Astrocyte (in vitro differentiated cells and primary cell): ENCODE measurements at regions not wholly inside any gene's neighbourhood (a gene's known extent, or its start where the extent isn't known, plus 50 kb on each side); places are given as distances from the start of the nearest gene placed in this dataset.

Experiments
- DNase-seq: peaks from one replicate; pipeline ENCODE4 v3.0.0-alpha.2; 2010; ENCODE audit warnings: low read depth
- FAIRE-seq: peaks from 2 replicates; lab custom pipeline; 2011; peaks lifted over from hg19 to GRCh38; lab: Jason Lieb, UNC
- H2AFZ ChIP-seq: 2 replicates; pipeline ENCODE4 v1.6.0; 2012; ENCODE audit warnings: low read depth, low read length, inconsistent platforms
- H3K27ac ChIP-seq: 2 replicates; pipeline ENCODE4 v1.5.1; 2011; ENCODE audit warnings: low read depth, low read length, inconsistent platforms
- H3K27me3 ChIP-seq: 2 replicates; pipeline ENCODE4 v1.6.0; 2011; ENCODE audit warnings: low read length, inconsistent platforms; ENCODE audit not compliant: insufficient read depth
- H3K36me3 ChIP-seq: 2 replicates; pipeline ENCODE4 v1.5.1; 2011; ENCODE audit warnings: low read length, inconsistent platforms; ENCODE audit not compliant: insufficient read depth
- H3K4me1 ChIP-seq: 2 replicates; pipeline ENCODE4 v1.5.1; 2011; ENCODE audit warnings: low read length, inconsistent platforms; ENCODE audit not compliant: insufficient read depth
- H3K4me2 ChIP-seq: 2 replicates; pipeline ENCODE4 v1.6.0; 2012; ENCODE audit warnings: low read length, inconsistent platforms
- H3K4me3 ChIP-seq: 2 replicates; pipeline ENCODE4 v1.5.1; 2011; ENCODE audit warnings: low read depth, mild to moderate bottlenecking, low read length, inconsistent platforms; ENCODE audit not compliant: insufficient read depth
- H3K79me2 ChIP-seq: 2 replicates; pipeline ENCODE4 v1.6.0; 2012; ENCODE audit warnings: mild to moderate bottlenecking, low read length, inconsistent platforms; ENCODE audit not compliant: insufficient read depth
- H3K9ac ChIP-seq: 2 replicates; pipeline ENCODE4 v1.6.0; 2012; ENCODE audit warnings: mild to moderate bottlenecking, low read length, inconsistent platforms
- H3K9me3 ChIP-seq: 2 replicates; pipeline ENCODE4 v1.5.1; 2012; ENCODE audit warnings: low read depth, mild to moderate bottlenecking, low read length, inconsistent platforms; ENCODE audit not compliant: insufficient read depth
- H4K20me1 ChIP-seq: 2 replicates; pipeline ENCODE4 v1.6.0; 2012; ENCODE audit warnings: low read length, inconsistent platforms; ENCODE audit not compliant: insufficient read depth
- H3K27ac Mint-ChIP-seq: one replicate; pipeline ENCODE4 v1.8.0; 2021; ENCODE audit warnings: mild to moderate bottlenecking, mixed read lengths; ENCODE audit not compliant: unreplicated experiment
- H3K27me3 Mint-ChIP-seq: one replicate; pipeline ENCODE4 v1.8.0; 2021; ENCODE audit warnings: low read depth, mixed read lengths; ENCODE audit not compliant: unreplicated experiment
- H3K36me3 Mint-ChIP-seq: one replicate; pipeline ENCODE4 v1.8.0; 2021; ENCODE audit warnings: low read depth, mixed read lengths; ENCODE audit not compliant: unreplicated experiment
- H3K4me1 Mint-ChIP-seq: one replicate; pipeline ENCODE4 v1.8.0; 2021; ENCODE audit warnings: low read depth, mixed read lengths; ENCODE audit not compliant: unreplicated experiment
- H3K4me3 Mint-ChIP-seq: one replicate; pipeline ENCODE4 v1.8.0; 2021; ENCODE audit warnings: mild to moderate bottlenecking, moderate library complexity, mixed read lengths; ENCODE audit not compliant: unreplicated experiment
- H3K9me3 Mint-ChIP-seq: one replicate; pipeline ENCODE4 v1.8.0; 2021; ENCODE audit warnings: mild to moderate bottlenecking, mixed read lengths; ENCODE audit not compliant: unreplicated experiment
- CTCF ChIP-seq: IDR thresholded peaks from 2 replicates; pipeline ENCODE4 v1.5.1; 2011; ENCODE audit warnings: low read depth, mild to moderate bottlenecking, inconsistent platforms, low read length, moderate library complexity; ENCODE audit not compliant: insufficient read depth
- EZH2 ChIP-seq: IDR thresholded peaks from 2 replicates; pipeline ENCODE4 v1.6.1; 2012; ENCODE audit warnings: mild to moderate bottlenecking, low read length, inconsistent platforms; ENCODE audit not compliant: insufficient read depth

GRCh38 chr2:45156605-45157004 lies 147.4 kb upstream of the SIX2 start:
- H3K4me3 Mint-ChIP-seq: no peak overlapping the region
- no peak overlapping the region for H3K27ac ChIP-seq
- DNase-seq (no peak), FAIRE-seq (no peak)
- peaks cover 4% of the 10 kb centered on the region for H3K36me3 Mint-ChIP-seq
- peaks cover 42% of the 10 kb centered on the region for H3K27me3 Mint-ChIP-seq
- no peaks in the 10 kb centered on the region for H3K36me3 ChIP-seq
- no peak overlapping the region for H3K4me3 ChIP-seq
- no peak overlapping the region for H3K4me2 ChIP-seq
- no peak overlapping the region for H3K9ac ChIP-seq
- TF ChIP-seq CTCF (no peak), EZH2 (no peak)
- H3K9me3 Mint-ChIP-seq: peaks cover 3% of the 10 kb centered on the region
- H3K4me1 Mint-ChIP-seq: no peaks in the 10 kb centered on the region
- H3K27ac Mint-ChIP-seq: no peak overlapping the region
- no peaks in the 10 kb centered on the region for H3K79me2 ChIP-seq
- H3K27me3 ChIP-seq: peaks cover 15% of the 10 kb centered on the region
- no peaks in the 10 kb centered on the region for H4K20me1 ChIP-seq
- no peak overlapping the region for H2AFZ ChIP-seq
- H3K9me3 ChIP-seq: no peaks in the 10 kb centered on the region
- no peaks in the 10 kb centered on the region for H3K4me1 ChIP-seq

GRCh38 chr2:45154606-45155155 lies 145.4 kb upstream of the SIX2 start:
- no peaks in the 10 kb centered on the region for H3K4me1 ChIP-seq
- H3K4me3 ChIP-seq: no peak overlapping the region
- H3K4me1 Mint-ChIP-seq: no peaks in the 10 kb centered on the region
- H3K79me2 ChIP-seq: no peaks in the 10 kb centered on the region
- peaks cover 17% of the 10 kb centered on the region for H3K27me3 ChIP-seq
- H3K36me3 Mint-ChIP-seq: peaks cover 7% of the 10 kb centered on the region
- no peak for FAIRE-seq
- H3K9me3 ChIP-seq: peaks cover 7% of the 10 kb centered on the region
- no peak overlapping the region for H3K27ac Mint-ChIP-seq
- no peak overlapping the region for H3K4me2 ChIP-seq
- H3K27ac ChIP-seq: no peak overlapping the region
- no peak overlapping the region for H2AFZ ChIP-seq
- H3K9ac ChIP-seq: no peak overlapping the region
- DNase-seq: no peak
- H3K9me3 Mint-ChIP-seq: peaks cover 12% of the 10 kb centered on the region
- TF ChIP-seq CTCF (no peak), EZH2 (no peak)
- H3K27me3 Mint-ChIP-seq: peaks cover 29% of the 10 kb centered on the region
- H4K20me1 ChIP-seq: no peaks in the 10 kb centered on the region
- no peak overlapping the region for H3K4me3 Mint-ChIP-seq
- no peaks in the 10 kb centered on the region for H3K36me3 ChIP-seq

- H3K36me3 Mint-ChIP-seq: peaks cover 7% of the 10 kb centered on the region
- peaks cover 7% of the 10 kb centered on the region for H3K9me3 ChIP-seq
- H3K36me3 ChIP-seq: no peaks in the 10 kb centered on the region
- no peak overlapping the region for H3K4me3 Mint-ChIP-seq
- H4K20me1 ChIP-seq: no peaks in the 10 kb centered on the region
- H3K4me1 ChIP-seq: no peaks in the 10 kb centered on the region
- H2AFZ ChIP-seq: no peak overlapping the region
- no peak overlapping the region for H3K4me3 ChIP-seq
- DNase-seq (no peak), FAIRE-seq (no peak)
- no peaks in the 10 kb centered on the region for H3K79me2 ChIP-seq
- no peak overlapping the region for H3K9ac ChIP-seq
- H3K4me2 ChIP-seq: no peak overlapping the region
- TF ChIP-seq CTCF: no peak
- no peak for TF ChIP-seq EZH2
- H3K4me1 Mint-ChIP-seq: no peaks in the 10 kb centered on the region
- peaks cover 13% of the 10 kb centered on the region for H3K9me3 Mint-ChIP-seq
- no peak overlapping the region for H3K27ac ChIP-seq
- no peak overlapping the region for H3K27ac Mint-ChIP-seq
- peaks cover 29% of the 10 kb centered on the region for H3K27me3 Mint-ChIP-seq
- H3K27me3 ChIP-seq: peaks cover 18% of the 10 kb centered on the region
Observed at GRCh38 chr2:45154144-45154543, 144.9 kb upstream of the SIX2 start.
